ENCODE measurements at regions not wholly inside any gene's neighbourhood (a gene's known extent, or its start where the extent isn't known, plus 50 kb on each side); places are given as distances from the start of the nearest gene placed in this dataset.

- Histone ChIP-seq H3K9me3 (ENCODE audit: insufficient read depth, low read length) (no peaks in the 10 kb centered on the region), H3K36me3 (ENCODE audit: insufficient read depth, insufficient read length, low read length) (no peaks in the 10 kb centered on the region), H3K4me1 (ENCODE audit: insufficient read depth, insufficient read length) (peaks cover 6% of the 10 kb centered on the region), H3K4me3 (ENCODE audit: insufficient read length, low read depth) (no peak overlapping the region), H3K9ac (ENCODE audit: insufficient read length, low read depth) (no peak overlapping the region), H3K27me3 (ENCODE audit: insufficient read depth, insufficient read length) (no peaks in the 10 kb centered on the region)
- DNase-seq (ENCODE audit: low read depth, low spot score) = no peak
- TF ChIP-seq ZNF274 (IDR thresholded peaks at IDR 0.05; ENCODE audit: low read depth, low read length) (no peak), SUZ12 (IDR thresholded peaks at IDR 0.05; ENCODE audit: extremely low read depth, insufficient read depth, insufficient read length) (no peak), YY1 (IDR thresholded peaks at IDR 0.05; ENCODE audit: insufficient read depth, insufficient read length) (no peak)
These were observed 107.6 kb upstream of the POU3F3 start for GRCh38 chr2:104746299-104746698.

- H3K27me3 ChIP-seq (ENCODE audit: insufficient read depth, insufficient read length) = no peaks in the 10 kb centered on the region
- no peak overlapping the region for H3K4me3 ChIP-seq (ENCODE audit: insufficient read length, low read depth)
- H3K9ac ChIP-seq (ENCODE audit: insufficient read length, low read depth) = no peak overlapping the region
- H3K4me1 ChIP-seq (ENCODE audit: insufficient read depth, insufficient read length) = peaks cover 6% of the 10 kb centered on the region
- no peak for TF ChIP-seq ZNF274 (IDR thresholded peaks at IDR 0.05; ENCODE audit: low read depth, low read length)
- TF ChIP-seq YY1 (IDR thresholded peaks at IDR 0.05; ENCODE audit: insufficient read depth, insufficient read length) = no peak
- TF ChIP-seq SUZ12 (IDR thresholded peaks at IDR 0.05; ENCODE audit: extremely low read depth, insufficient read depth, insufficient read length) = no peak
- H3K9me3 ChIP-seq (ENCODE audit: insufficient read depth, low read length) = no peaks in the 10 kb centered on the region
- no peaks in the 10 kb centered on the region for H3K36me3 ChIP-seq (ENCODE audit: insufficient read depth, insufficient read length, low read length)
- no peak for DNase-seq (ENCODE audit: low read depth, low spot score)
These were observed 107.1 kb upstream of the POU3F3 start for GRCh38 chr2:104746858-104747257.

GRCh38 chr2:104749856-104750460, 104.0 kb upstream of the POU3F3 start:
- H3K4me3 ChIP-seq (ENCODE audit: insufficient read length, low read depth) = no peak overlapping the region
- DNase-seq (ENCODE audit: low read depth, low spot score) = no peak
- H3K4me1 ChIP-seq (ENCODE audit: insufficient read depth, insufficient read length) = peaks cover 6% of the 10 kb centered on the region
- H3K9ac ChIP-seq (ENCODE audit: insufficient read length, low read depth) = no peak overlapping the region
- H3K36me3 ChIP-seq (ENCODE audit: insufficient read depth, insufficient read length, low read length) = no peaks in the 10 kb centered on the region
- no peaks in the 10 kb centered on the region for H3K27me3 ChIP-seq (ENCODE audit: insufficient read depth, insufficient read length)
- TF ChIP-seq YY1 (IDR thresholded peaks at IDR 0.05; ENCODE audit: insufficient read depth, insufficient read length) = no peak
- TF ChIP-seq ZNF274 (IDR thresholded peaks at IDR 0.05; ENCODE audit: low read depth, low read length) = no peak
- no peak for TF ChIP-seq SUZ12 (IDR thresholded peaks at IDR 0.05; ENCODE audit: extremely low read depth, insufficient read depth, insufficient read length)
- no peaks in the 10 kb centered on the region for H3K9me3 ChIP-seq (ENCODE audit: insufficient read depth, low read length)

- Histone ChIP-seq H3K4me3 (ENCODE audit: insufficient read length, low read depth) (no peak overlapping the region), H3K9me3 (ENCODE audit: insufficient read depth, low read length) (peaks cover 16% of the 10 kb centered on the region; the same call in 1 of the 2 replicates), H3K36me3 (ENCODE audit: insufficient read depth, insufficient read length, low read length) (no peaks in the 10 kb centered on the region), H3K27me3 (ENCODE audit: insufficient read depth, insufficient read length) (no peaks in the 10 kb centered on the region), H3K4me1 (ENCODE audit: insufficient read depth, insufficient read length) (peaks cover 10% of the 10 kb centered on the region), H3K9ac (ENCODE audit: insufficient read length, low read depth) (no peak overlapping the region)
- DNase-seq (ENCODE audit: low read depth, low spot score) = no peak
- no peak for TF ChIP-seq YY1 (IDR thresholded peaks at IDR 0.05; ENCODE audit: insufficient read depth, insufficient read length)
- TF ChIP-seq ZNF274 (IDR thresholded peaks at IDR 0.05; ENCODE audit: low read depth, low read length) = no peak
- no peak for TF ChIP-seq SUZ12 (IDR thresholded peaks at IDR 0.05; ENCODE audit: extremely low read depth, insufficient read depth, insufficient read length)
These were observed 101.4 kb upstream of the POU3F3 start for GRCh38 chr2:104752504-104752903.

- Histone ChIP-seq H3K9me3 (ENCODE audit: insufficient read depth, low read length) (peaks cover 16% of the 10 kb centered on the region; the same call in 1 of the 2 replicates), H3K36me3 (ENCODE audit: insufficient read depth, insufficient read length, low read length) (no peaks in the 10 kb centered on the region), H3K4me3 (ENCODE audit: insufficient read length, low read depth) (no peak overlapping the region), H3K4me1 (ENCODE audit: insufficient read depth, insufficient read length) (peaks cover 9% of the 10 kb centered on the region), H3K9ac (ENCODE audit: insufficient read length, low read depth) (no peak overlapping the region), H3K27me3 (ENCODE audit: insufficient read depth, insufficient read length) (no peaks in the 10 kb centered on the region)
- TF ChIP-seq ZNF274 (IDR thresholded peaks at IDR 0.05; ENCODE audit: low read depth, low read length) (no peak), SUZ12 (IDR thresholded peaks at IDR 0.05; ENCODE audit: extremely low read depth, insufficient read depth, insufficient read length) (no peak), YY1 (IDR thresholded peaks at IDR 0.05; ENCODE audit: insufficient read depth, insufficient read length) (no peak)
- no peak for DNase-seq (ENCODE audit: low read depth, low spot score)
These were observed 98.7 kb upstream of the POU3F3 start for GRCh38 chr2:104755026-104755878.

- no peaks in the 10 kb centered on the region for H3K36me3 ChIP-seq (ENCODE audit: insufficient read depth, insufficient read length, low read length)
- TF ChIP-seq SUZ12 (IDR thresholded peaks at IDR 0.05; ENCODE audit: extremely low read depth, insufficient read depth, insufficient read length) = no peak
- TF ChIP-seq ZNF274 (IDR thresholded peaks at IDR 0.05; ENCODE audit: low read depth, low read length) = no peak
- TF ChIP-seq YY1 (IDR thresholded peaks at IDR 0.05; ENCODE audit: insufficient read depth, insufficient read length) = no peak
- H3K27me3 ChIP-seq (ENCODE audit: insufficient read depth, insufficient read length) = no peaks in the 10 kb centered on the region
- H3K4me3 ChIP-seq (ENCODE audit: insufficient read length, low read depth) = no peak overlapping the region
- H3K4me1 ChIP-seq (ENCODE audit: insufficient read depth, insufficient read length) = peaks cover 9% of the 10 kb centered on the region
- no peak for DNase-seq (ENCODE audit: low read depth, low spot score)
- no peak overlapping the region for H3K9ac ChIP-seq (ENCODE audit: insufficient read length, low read depth)
- peaks cover 16% of the 10 kb centered on the region; the same call in 1 of the 2 replicates for H3K9me3 ChIP-seq (ENCODE audit: insufficient read depth, low read length)
These were observed 97.8 kb upstream of the POU3F3 start for GRCh38 chr2:104756118-104756517.

- Histone ChIP-seq H3K9ac (ENCODE audit: insufficient read length, low read depth) (no peak overlapping the region), H3K9me3 (ENCODE audit: insufficient read depth, low read length) (peaks cover 16% of the 10 kb centered on the region; the same call in 1 of the 2 replicates), H3K4me1 (ENCODE audit: insufficient read depth, insufficient read length) (peaks cover 9% of the 10 kb centered on the region), H3K27me3 (ENCODE audit: insufficient read depth, insufficient read length) (no peaks in the 10 kb centered on the region), H3K36me3 (ENCODE audit: insufficient read depth, insufficient read length, low read length) (no peaks in the 10 kb centered on the region), H3K4me3 (ENCODE audit: insufficient read length, low read depth) (no peak overlapping the region)
- TF ChIP-seq ZNF274 (IDR thresholded peaks at IDR 0.05; ENCODE audit: low read depth, low read length) (no peak), SUZ12 (IDR thresholded peaks at IDR 0.05; ENCODE audit: extremely low read depth, insufficient read depth, insufficient read length) (no peak), YY1 (IDR thresholded peaks at IDR 0.05; ENCODE audit: insufficient read depth, insufficient read length) (no peak)
- no peak for DNase-seq (ENCODE audit: low read depth, low spot score)
These were observed 96.9 kb upstream of the POU3F3 start for GRCh38 chr2:104757056-104757455.
